MM.1S (cell line): ENCODE measurements at regions not wholly inside any gene's neighbourhood (a gene's known extent, or its start where the extent isn't known, plus 50 kb on each side); places are given as distances from the start of the nearest gene placed in this dataset.
"Not testable (repeated sequence)": the region's sequence is repeated elsewhere in the genome, so short reads cannot be mapped to it uniquely, and the experiment has no call there.

ENCODE experiments used
- DNase-seq: peaks from one replicate; pipeline ENCODE4 v3.0.0-alpha.2; 2015
- H2AFZ ChIP-seq: fragments of 300-600 bp; sonication (generic); 2 replicates; pipeline ENCODE4 v1.6.0; 2016; ENCODE audit warnings: antibody characterized with exemption, low read length
- H3F3A ChIP-seq: fragments of 300-600 bp; sonication (generic); 2 replicates; pipeline ENCODE4 v1.6.1; 2016; ENCODE audit warnings: mild to moderate bottlenecking, antibody characterized with exemption, low read length, moderate library complexity, mixed read lengths; ENCODE audit not compliant: insufficient read depth
- H3K27ac ChIP-seq: fragments of 300-600 bp; sonication (generic); 2 replicates; pipeline ENCODE4 v1.5.1; 2016; ENCODE audit warnings: mild to moderate bottlenecking, low read length
- H3K27me3 ChIP-seq: fragments of 300-600 bp; sonication (generic); replicated peaks from 2 replicates; pipeline ENCODE4 v1.6.0; 2016; ENCODE audit warnings: low read length; ENCODE audit not compliant: insufficient read depth
- H3K36me3 ChIP-seq: fragments of 300-600 bp; sonication (generic); replicated peaks from 2 replicates; pipeline ENCODE4 v1.6.1; 2016; ENCODE audit warnings: mild to moderate bottlenecking, low read length, mixed read lengths; ENCODE audit not compliant: insufficient read depth
- H3K4me1 ChIP-seq: fragments of 300-600 bp; sonication (generic); 2 replicates; pipeline ENCODE4 v1.6.1; 2016; ENCODE audit warnings: low read length, mixed read lengths
- H3K4me2 ChIP-seq: fragments of 300-600 bp; sonication (generic); 2 replicates; pipeline ENCODE4 v1.6.0; 2016; ENCODE audit warnings: low read depth, low read length
- H3K4me3 ChIP-seq: fragments of 300-600 bp; sonication (generic); 2 replicates; pipeline ENCODE4 v1.5.1; 2016; ENCODE audit warnings: low read length, mixed read lengths
- H3K79me2 ChIP-seq: fragments of 300-600 bp; sonication (generic); 2 replicates; pipeline ENCODE4 v1.6.1; 2016; ENCODE audit warnings: mixed run types, low read length, mixed read lengths
- H3K9ac ChIP-seq: fragments of 300-600 bp; sonication (generic); 2 replicates; pipeline ENCODE4 v1.6.1; 2016; ENCODE audit warnings: low read length, mixed read lengths
- H3K9me2 ChIP-seq: fragments of 300-600 bp; sonication (generic); replicated peaks from 2 replicates; pipeline ENCODE4 v1.6.1; 2016; ENCODE audit warnings: mild to moderate bottlenecking, low read length, mixed read lengths; ENCODE audit not compliant: insufficient read depth
- H3K9me3 ChIP-seq: fragments of 300-600 bp; sonication (generic); replicated peaks from 2 replicates; pipeline ENCODE4 v1.6.1; 2016; ENCODE audit warnings: mild to moderate bottlenecking, low read length, mixed read lengths; ENCODE audit not compliant: insufficient read depth
- H4K20me1 ChIP-seq: fragments of 300-600 bp; sonication (generic); 2 replicates; pipeline ENCODE4 v1.6.1; 2016; ENCODE audit warnings: mild to moderate bottlenecking, low read length, moderate library complexity, mixed read lengths; ENCODE audit not compliant: insufficient read depth
- CTCF ChIP-seq: fragments of 300-600 bp; sonication (generic); IDR thresholded peaks from 2 replicates; pipeline ENCODE4 v1.5.1; 2016; ENCODE audit warnings: antibody characterized with exemption, low read length, mixed read lengths
- EZH2 ChIP-seq: fragments of 300-600 bp; sonication (generic); optimal IDR thresholded peaks from 2 replicates; pipeline ENCODE3; 2017; ENCODE audit warnings: low read depth, mild to moderate bottlenecking, antibody characterized with exemption, low read length, mixed read lengths
- EZH2phosphoT487 ChIP-seq: fragments of 300-600 bp; sonication (generic); IDR thresholded peaks from 2 replicates; pipeline ENCODE4 v1.6.1; 2018; ENCODE audit warnings: antibody characterized with exemption, low read length

- H3K79me2 ChIP-seq, result no peaks in the 10 kb centered on the region
- no peak overlapping the region for H3K4me2 ChIP-seq
- no peaks in the 10 kb centered on the region for H3K27me3 ChIP-seq
- H3K9ac ChIP-seq, result no peak overlapping the region
- no peaks in the 10 kb centered on the region for H3K36me3 ChIP-seq
- no peaks in the 10 kb centered on the region for H3F3A ChIP-seq
- no peak for DNase-seq
- H3K4me1 ChIP-seq, result no peaks in the 10 kb centered on the region
- no peak for TF ChIP-seq EZH2phosphoT487
- TF ChIP-seq EZH2, result no peak
- no peak for TF ChIP-seq CTCF
- H2AFZ ChIP-seq, result no peak overlapping the region
- no peak overlapping the region for H3K4me3 ChIP-seq
- no peaks in the 10 kb centered on the region for H3K9me3 ChIP-seq
- H4K20me1 ChIP-seq, result no peaks in the 10 kb centered on the region
- H3K27ac ChIP-seq, result no peak overlapping the region
- H3K9me2 ChIP-seq, result no peaks in the 10 kb centered on the region
Measured at GRCh38 chr3:110017304-110017703, 680.0 kb upstream of the DPPA4 start.

GRCh38 chr3:110021659-110022058 is 684.3 kb upstream of the DPPA4 start:
- H3K27me3 ChIP-seq, result no peaks in the 10 kb centered on the region
- no peaks in the 10 kb centered on the region for H3K9me2 ChIP-seq
- no peak overlapping the region for H3K4me3 ChIP-seq
- H3K9ac ChIP-seq, result no peak overlapping the region
- no peak overlapping the region for H2AFZ ChIP-seq
- no peaks in the 10 kb centered on the region for H3K4me1 ChIP-seq
- no peaks in the 10 kb centered on the region for H3K9me3 ChIP-seq
- H3K27ac ChIP-seq, result no peak overlapping the region
- no peaks in the 10 kb centered on the region for H3K79me2 ChIP-seq
- H3K4me2 ChIP-seq, result peak overlapping the region; percentile 7; the same call in 1 of the 2 replicates
- H4K20me1 ChIP-seq, result no peaks in the 10 kb centered on the region
- no peak for DNase-seq
- H3F3A ChIP-seq, result no peaks in the 10 kb centered on the region
- H3K36me3 ChIP-seq, result no peaks in the 10 kb centered on the region
- TF ChIP-seq EZH2, result no peak
- TF ChIP-seq CTCF, result no peak
- no peak for TF ChIP-seq EZH2phosphoT487

- H3K4me1 ChIP-seq, H3K4me3 ChIP-seq, H3K27ac ChIP-seq, DNase-seq, H2AFZ ChIP-seq, H4K20me1 ChIP-seq, H3K9me3 ChIP-seq, H3F3A ChIP-seq, H3K4me2 ChIP-seq, H3K9ac ChIP-seq, H3K9me2 ChIP-seq, H3K27me3 ChIP-seq, H3K79me2 ChIP-seq, H3K36me3 ChIP-seq: not testable (repeated sequence)
Measured at GRCh38 chr3:110023022-110023421, 685.7 kb upstream of the DPPA4 start.

GRCh38 chr3:110026421-110026820 is 689.1 kb upstream of the DPPA4 start:
- Histone ChIP-seq H3K36me3 (no peaks in the 10 kb centered on the region), H4K20me1 (no peaks in the 10 kb centered on the region), H3K27ac (no peak overlapping the region), H3K4me1 (no peaks in the 10 kb centered on the region), H3K4me3 (no peak overlapping the region), H3K27me3 (no peaks in the 10 kb centered on the region), H3K9me3 (no peaks in the 10 kb centered on the region), H3K9ac (no peak overlapping the region), H2AFZ (no peak overlapping the region), H3F3A (no peaks in the 10 kb centered on the region), H3K4me2 (no peak overlapping the region), H3K9me2 (no peaks in the 10 kb centered on the region), H3K79me2 (no peaks in the 10 kb centered on the region)
- TF ChIP-seq CTCF (no peak), EZH2phosphoT487 (no peak), EZH2 (no peak)
- DNase-seq, result no peak
